ENCODE measurements at regions not wholly inside any gene's neighbourhood (a gene's known extent, or its start where the extent isn't known, plus 50 kb on each side); places are given as distances from the start of the nearest gene placed in this dataset.

- no peak for DNase-seq
These were observed 197.7 kb upstream of the DDHD1 start for GRCh38 chr14:53350866-53351265.

GRCh38 chr14:53350429-53350828 lies 197.3 kb upstream of the DDHD1 start:
- no peak for DNase-seq

- no peak for DNase-seq
These were observed 193.9 kb upstream of the DDHD1 start for GRCh38 chr14:53346988-53347387.

- DNase-seq, result no peak
These were observed 188.2 kb upstream of the DDHD1 start for GRCh38 chr14:53341324-53341723.

GRCh38 chr14:53338192-53338591 lies 185.1 kb upstream of the DDHD1 start:
- DNase-seq, result no peak

- no peak for DNase-seq
These were observed 183.6 kb upstream of the DDHD1 start for GRCh38 chr14:53336729-53337128.

GRCh38 chr14:53333809-53334208 lies 180.7 kb upstream of the DDHD1 start:
- no peak for DNase-seq

- no peak for DNase-seq
These were observed 178.8 kb upstream of the DDHD1 start for GRCh38 chr14:53331921-53332320.

- DNase-seq, result no peak
These were observed 178.1 kb upstream of the DDHD1 start for GRCh38 chr14:53331247-53331646.

GRCh38 chr14:53330441-53330840 lies 177.3 kb upstream of the DDHD1 start:
- no peak for DNase-seq

GRCh38 chr14:53328841-53329240 lies 175.7 kb upstream of the DDHD1 start:
- no peak for DNase-seq

- no peak for DNase-seq
These were observed 174.6 kb upstream of the DDHD1 start for GRCh38 chr14:53327716-53328115.

GRCh38 chr14:53325176-53325806 lies 172.2 kb upstream of the DDHD1 start:
- no peak for DNase-seq

GRCh38 chr14:53316504-53316903 lies 163.4 kb upstream of the DDHD1 start:
- DNase-seq, result no peak

- no peak for DNase-seq
These were observed 157.3 kb upstream of the DDHD1 start for GRCh38 chr14:53310412-53310811.

GRCh38 chr14:53306911-53307310 lies 153.8 kb upstream of the DDHD1 start:
- no peak for DNase-seq

GRCh38 chr14:53306267-53306721 lies 153.2 kb upstream of the DDHD1 start:
- DNase-seq, result peak; percentile 70

GRCh38 chr14:53304726-53305381 lies 151.7 kb upstream of the DDHD1 start:
- DNase-seq, result no peak

GRCh38 chr14:53295985-53296582 lies 143.0 kb upstream of the DDHD1 start:
- no peak for DNase-seq

- DNase-seq, result no peak
These were observed 142.2 kb upstream of the DDHD1 start for GRCh38 chr14:53295372-53295771.

GRCh38 chr14:53286301-53286700 lies 133.2 kb upstream of the DDHD1 start:
- no peak for DNase-seq

- no peak for DNase-seq
These were observed 132.7 kb upstream of the DDHD1 start for GRCh38 chr14:53285821-53286220.

- no peak for DNase-seq
These were observed 131.9 kb upstream of the DDHD1 start for GRCh38 chr14:53285064-53285463.

All from right kidney (tissue), 1 donor.